K562 (cell line): ENCODE measurements at regions not wholly inside any gene's neighbourhood (a gene's known extent, or its start where the extent isn't known, plus 50 kb on each side); places are given as distances from the start of the nearest gene placed in this dataset.

Experiments
- EZH2 ChIP-seq: IDR thresholded peaks from 2 replicates; pipeline ENCODE4 v1.6.1; 2012; ENCODE audit warnings: low read depth, mild to moderate bottlenecking, inconsistent platforms, low read length, borderline replicate concordance
- NRF1 ChIP-seq, 2 experiments: fragments of 450-650 bp; IDR thresholded peaks in 1 of 2; conservative IDR thresholded peaks in 1 of 2; 2 replicates each; pipeline ENCODE4 v1.6.1; 2014; ENCODE audit warnings: mild to moderate bottlenecking in 2 of 2
- POLR2A ChIP-seq: fragments of 450-650 bp; conservative IDR thresholded peaks from 2 replicates; pipeline ENCODE4 v1.6.1; 2016
- REST ChIP-seq, 2 experiments: fragments of 450-650 bp; formaldehyde crosslinking in 1 of 2; IDR thresholded peaks; 2 replicates each; pipeline versions ENCODE4 v1.4.0 to v1.6.1; 2014 to 2020; ENCODE audit warnings: mild to moderate bottlenecking in 2 of 2, borderline replicate concordance in 1 of 2, low read depth in 1 of 2
- TCF7L2 ChIP-seq: fragments of 150-350 bp; IDR thresholded peaks from 2 replicates; pipeline ENCODE4 v1.6.1; 2016; ENCODE audit warnings: low read depth, mild to moderate bottlenecking, low read length, moderate library complexity
- ZFX ChIP-seq: sonication (generic); formaldehyde crosslinking; IDR thresholded peaks from 2 replicates; pipeline ENCODE4 v1.8.0; 2022; ENCODE audit warnings: mild to moderate bottlenecking, missing genetic modification reagents, moderate library complexity
- ZNF695 ChIP-seq: fragments of 450-650 bp; formaldehyde crosslinking; IDR thresholded peaks from 2 replicates; pipeline ENCODE4 v1.4.0; 2020; ENCODE audit warnings: mild to moderate bottlenecking, moderate library complexity

GRCh38 chr18:61989138-61989537 is 96.3 kb upstream of the RNF152 start:
- no peak for TF ChIP-seq EZH2
- no peak for TF ChIP-seq TCF7L2
- TF ChIP-seq POLR2A = no peak
- TF ChIP-seq REST (IDR thresholded peaks at IDR 0.05; ENCODE audit: borderline replicate concordance) = no peak
- no peak for TF ChIP-seq REST (CRISPR knock-in tag; IDR thresholded peaks at IDR 0.05; ENCODE audit: low read depth)
- TF ChIP-seq ZNF695 (CRISPR knock-in tag) = no peak
- TF ChIP-seq NRF1 (conservative IDR thresholded peaks at IDR 0.05 in 1 of 2, IDR thresholded peaks at IDR 0.05 in 1 of 2) = no peak
- TF ChIP-seq ZFX = no peak
